Stimulated activated CD8-positive, alpha-beta memory T cell treated with anti-CD3 and anti-CD28 coated beads, Interleukin-15, amount 100 ng/mL, for 24 hours (primary cell): ENCODE measurements at regions not wholly inside any gene's neighbourhood (a gene's known extent, or its start where the extent isn't known, plus 50 kb on each side); places are given as distances from the start of the nearest gene placed in this dataset.

Experiments
- DNase-seq: peaks from one replicate; pipeline ENCODE4 v3.0.0-alpha.2; 2020; ENCODE audit warnings: low read depth

DNA sequence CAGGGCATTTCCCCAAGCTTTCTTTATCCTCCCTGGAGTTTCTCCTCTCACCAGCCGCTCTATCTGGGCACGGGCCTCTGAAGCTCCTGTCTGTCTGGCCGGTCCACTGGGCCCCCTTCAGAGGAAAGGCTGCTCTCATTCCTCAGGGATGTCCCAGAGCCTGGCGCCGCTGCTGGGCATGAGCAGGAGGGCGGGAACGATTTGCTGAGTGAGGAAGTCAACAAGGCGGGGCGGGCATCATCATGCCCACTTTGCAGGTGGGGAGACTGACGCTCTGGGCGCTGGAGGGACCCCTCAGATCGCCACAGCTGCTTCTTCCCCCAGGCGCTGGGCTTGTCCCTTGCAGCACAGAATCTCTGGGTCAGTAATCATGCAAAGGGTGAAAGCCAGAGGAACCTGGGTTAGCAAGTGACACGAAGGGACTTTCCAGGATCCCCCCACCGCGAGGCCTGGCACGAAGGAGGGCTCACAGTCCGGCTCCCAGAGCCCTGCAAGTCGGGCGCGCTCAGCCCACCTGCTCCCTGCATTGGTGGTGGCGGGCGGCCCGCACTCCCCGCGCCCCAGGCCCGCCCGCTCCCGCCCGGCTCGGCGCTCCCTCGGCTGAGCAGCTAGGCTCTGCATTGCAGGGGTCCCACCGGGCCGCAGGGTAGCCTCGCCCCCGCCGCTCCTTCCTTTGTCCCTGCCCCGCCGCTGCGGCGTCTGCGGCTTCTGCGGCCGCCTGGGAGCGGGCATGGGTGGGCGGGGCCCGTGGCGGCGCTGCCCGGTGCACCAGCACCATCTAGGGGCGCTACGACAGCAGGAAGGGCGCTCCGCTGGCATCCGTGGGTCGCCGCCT is 157.8 kb downstream of the CYRIA start:
- no peak for DNase-seq

- DNase-seq: no peak
Measured at GRCh38 chr2:16506366-16506765, 159.3 kb downstream of the CYRIA start.

GRCh38 chr2:16496426-16497388 is 168.9 kb downstream of the CYRIA start:
- no peak for DNase-seq

GRCh38 chr2:16495509-16496208 is 170.0 kb downstream of the CYRIA start:
- no peak for DNase-seq

DNA sequence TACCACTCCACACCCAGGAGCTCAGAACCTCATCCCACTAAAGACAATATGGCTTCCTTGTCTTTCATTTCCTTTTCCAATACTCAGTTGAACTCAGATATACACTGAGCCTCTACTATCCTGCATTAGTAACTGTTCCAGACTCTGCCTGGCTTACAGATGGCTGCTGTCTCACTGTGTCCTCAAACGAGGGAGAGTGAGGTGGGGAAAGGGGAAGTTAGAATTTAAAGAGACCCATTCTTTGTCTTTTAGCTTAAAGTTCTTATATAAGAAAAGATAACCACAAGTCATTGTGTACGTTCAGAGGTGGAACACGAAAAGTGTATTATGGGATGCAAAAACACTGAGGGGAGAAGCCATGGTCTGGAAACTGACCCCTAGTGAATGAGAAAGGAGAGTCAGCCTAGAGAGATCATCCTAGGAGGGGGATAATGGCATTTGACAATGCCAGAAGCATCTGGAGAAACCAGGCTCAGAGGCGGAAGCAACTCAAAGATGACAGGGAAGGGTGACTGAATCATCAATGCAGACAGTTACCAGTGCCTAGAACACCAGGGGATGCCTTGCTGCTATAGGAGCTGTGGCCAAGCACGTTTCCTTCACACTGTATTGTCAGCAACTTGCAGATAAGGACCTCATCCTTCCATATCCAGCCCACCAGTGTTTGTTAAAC is 170.7 kb downstream of the CYRIA start:
- no peak for DNase-seq

GRCh38 chr2:16493788-16494187 is 171.8 kb downstream of the CYRIA start:
- DNase-seq: no peak

DNA sequence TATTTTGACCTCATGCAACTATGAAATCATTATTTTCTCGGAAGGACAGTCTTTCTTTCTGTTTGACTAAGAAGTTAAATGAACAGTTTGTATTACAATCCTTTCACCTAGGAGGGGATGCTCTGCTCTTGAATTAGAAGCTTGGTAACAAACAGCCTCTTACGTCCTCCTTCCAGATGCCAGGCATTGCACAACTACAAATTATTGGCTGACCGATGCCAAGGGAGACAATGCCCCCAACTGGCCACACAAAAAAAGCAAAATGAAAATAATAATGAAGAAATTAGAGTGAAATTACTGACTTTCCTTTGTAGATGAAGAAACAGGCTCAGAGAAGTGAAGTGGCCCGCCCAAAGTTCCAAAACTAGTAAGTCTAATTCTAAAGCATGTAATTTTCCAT is 177.9 kb downstream of the CYRIA start:
- no peak for DNase-seq

DNA sequence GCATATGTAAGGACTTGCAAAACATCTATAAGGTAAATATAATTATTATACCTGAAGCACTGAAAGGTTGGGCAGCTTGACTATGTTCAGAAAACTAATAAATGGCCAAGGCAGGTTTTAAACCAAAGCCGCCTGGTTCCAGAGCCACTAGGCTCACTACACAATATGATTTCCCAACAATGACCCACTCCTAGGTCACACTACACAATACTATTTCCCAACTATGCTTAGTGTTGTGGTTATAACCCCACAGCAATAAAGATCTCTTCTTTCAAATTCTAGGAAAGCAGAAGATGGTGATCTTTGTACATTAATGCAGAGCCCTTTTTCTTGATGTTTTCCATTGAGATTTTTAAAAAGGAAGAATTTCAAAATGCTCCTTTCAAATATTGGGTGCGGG is 180.4 kb downstream of the CYRIA start:
- DNase-seq: no peak

- no peak for DNase-seq
Measured at GRCh38 chr2:16482460-16482859, 183.2 kb downstream of the CYRIA start.

- no peak for DNase-seq
Measured at GRCh38 chr2:16481351-16481750, 184.3 kb downstream of the CYRIA start.

GRCh38 chr2:16479721-16480120 is 185.9 kb downstream of the CYRIA start:
- no peak for DNase-seq

DNA sequence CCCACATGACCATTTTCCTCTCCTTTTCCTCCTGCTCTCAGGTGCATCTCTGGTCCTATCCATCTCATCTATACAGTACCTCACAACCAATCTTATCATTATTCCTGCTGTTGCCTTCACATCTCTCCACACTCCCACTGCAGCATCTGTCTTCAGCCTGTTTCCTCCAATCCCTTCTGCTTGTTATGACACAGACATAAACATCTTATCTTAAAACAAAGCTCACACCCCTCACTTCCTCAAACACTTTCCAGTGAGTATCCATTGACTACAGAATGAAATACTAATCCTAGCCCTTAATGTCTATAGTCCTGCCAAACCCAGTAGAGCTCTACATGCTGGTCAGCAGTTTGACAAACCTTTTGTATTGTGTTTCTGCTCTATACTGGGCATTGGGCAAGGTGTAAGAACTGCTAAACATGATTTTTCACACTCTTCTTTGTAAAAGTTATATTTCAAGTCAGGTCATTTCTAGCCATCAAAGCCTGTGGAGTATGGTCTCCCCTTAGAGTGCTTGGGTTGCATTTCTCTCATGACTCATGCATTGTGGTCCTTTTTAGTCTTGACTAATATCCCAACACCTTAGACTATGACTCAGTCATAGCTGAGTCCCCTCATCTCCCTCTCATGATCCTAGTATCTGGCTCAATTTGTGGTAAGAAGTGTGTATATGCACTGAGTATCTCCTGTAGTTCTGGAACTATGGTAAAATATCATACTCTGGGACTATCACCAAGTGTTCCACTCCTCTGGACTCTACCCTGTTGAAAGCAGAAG is 187.0 kb downstream of the CYRIA start:
- DNase-seq: no peak

- DNase-seq: no peak
Measured at GRCh38 chr2:16477648-16478047, 188.0 kb downstream of the CYRIA start.

GRCh38 chr2:16476866-16477265 is 188.8 kb downstream of the CYRIA start:
- no peak for DNase-seq

DNA sequence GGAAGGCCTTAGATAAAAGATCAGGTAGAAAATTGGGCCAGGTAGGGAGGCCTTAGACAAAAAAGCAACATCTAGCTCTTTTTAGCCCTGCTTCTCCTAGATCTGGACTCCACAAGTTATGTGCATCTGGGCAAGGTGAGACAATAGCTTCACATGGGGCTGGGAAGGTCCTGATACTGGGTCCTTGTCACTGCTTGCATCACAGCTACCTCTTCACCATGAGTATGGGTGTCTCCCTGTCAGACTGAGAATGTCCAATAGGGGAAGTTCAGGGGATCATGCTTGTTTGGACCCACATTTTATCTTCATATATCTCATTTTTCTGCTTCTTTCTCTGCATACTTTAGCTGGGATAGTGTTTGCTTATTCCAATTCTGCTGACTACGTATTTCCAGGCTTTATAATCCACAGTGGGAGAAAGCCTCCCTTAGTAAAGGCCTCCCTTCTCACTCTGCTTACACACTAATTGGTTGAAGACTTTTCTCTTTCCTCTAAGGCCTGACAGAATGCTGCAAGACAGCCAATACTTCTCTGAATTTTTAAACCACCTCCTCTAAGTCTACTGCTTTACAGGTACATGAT is 189.6 kb downstream of the CYRIA start:
- DNase-seq: no peak

DNA sequence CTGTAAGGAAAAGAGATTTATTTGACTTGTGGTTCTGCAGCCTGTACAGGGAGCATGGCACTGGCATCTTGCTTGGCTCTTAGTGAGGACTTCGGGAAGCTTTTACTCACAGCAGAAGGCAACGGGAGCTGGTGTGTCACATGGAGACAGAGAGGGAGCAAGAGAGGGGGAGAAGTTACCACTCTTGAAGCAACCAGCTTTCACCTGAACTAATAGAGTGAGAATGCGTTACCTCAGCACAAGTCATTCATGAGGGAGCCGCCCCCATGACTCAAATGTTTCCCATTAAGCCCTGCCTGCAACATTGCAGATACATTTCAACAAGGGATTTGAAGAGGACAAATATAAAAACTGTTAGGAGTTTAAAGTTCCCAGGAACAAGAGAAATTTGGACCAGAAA is 190.0 kb downstream of the CYRIA start:
- DNase-seq: no peak

GRCh38 chr2:16473575-16473974 is 192.1 kb downstream of the CYRIA start:
- DNase-seq: no peak

DNA sequence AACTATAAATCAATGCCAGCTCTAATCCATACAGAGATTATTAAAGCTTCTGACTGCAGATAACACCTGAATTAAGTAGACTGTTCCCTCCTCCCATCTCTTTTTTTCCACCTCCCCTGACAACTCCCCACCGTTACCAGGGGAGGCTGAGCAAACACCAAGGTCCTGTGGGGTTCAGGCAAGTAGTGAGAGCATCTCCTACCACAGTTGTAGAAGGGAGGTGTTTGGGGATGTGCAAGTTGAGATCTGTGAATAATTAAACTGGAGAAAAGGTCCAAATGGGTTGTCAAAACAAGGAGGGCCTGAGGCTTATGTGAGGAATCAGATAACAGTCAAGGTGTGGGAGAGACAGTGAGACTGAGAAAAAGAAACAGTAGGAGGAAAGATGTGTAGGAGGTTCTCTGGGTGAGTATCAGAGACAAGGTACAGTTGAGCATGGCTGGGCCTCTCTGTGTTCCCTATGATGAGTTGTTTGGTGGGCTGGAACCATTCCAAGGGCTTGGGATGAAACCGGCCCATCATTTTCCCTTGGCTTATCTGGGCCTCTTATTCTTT is 194.6 kb downstream of the CYRIA start:
- DNase-seq: no peak

GRCh38 chr2:16466821-16467151 is 198.8 kb downstream of the CYRIA start:
- DNase-seq: no peak

DNA sequence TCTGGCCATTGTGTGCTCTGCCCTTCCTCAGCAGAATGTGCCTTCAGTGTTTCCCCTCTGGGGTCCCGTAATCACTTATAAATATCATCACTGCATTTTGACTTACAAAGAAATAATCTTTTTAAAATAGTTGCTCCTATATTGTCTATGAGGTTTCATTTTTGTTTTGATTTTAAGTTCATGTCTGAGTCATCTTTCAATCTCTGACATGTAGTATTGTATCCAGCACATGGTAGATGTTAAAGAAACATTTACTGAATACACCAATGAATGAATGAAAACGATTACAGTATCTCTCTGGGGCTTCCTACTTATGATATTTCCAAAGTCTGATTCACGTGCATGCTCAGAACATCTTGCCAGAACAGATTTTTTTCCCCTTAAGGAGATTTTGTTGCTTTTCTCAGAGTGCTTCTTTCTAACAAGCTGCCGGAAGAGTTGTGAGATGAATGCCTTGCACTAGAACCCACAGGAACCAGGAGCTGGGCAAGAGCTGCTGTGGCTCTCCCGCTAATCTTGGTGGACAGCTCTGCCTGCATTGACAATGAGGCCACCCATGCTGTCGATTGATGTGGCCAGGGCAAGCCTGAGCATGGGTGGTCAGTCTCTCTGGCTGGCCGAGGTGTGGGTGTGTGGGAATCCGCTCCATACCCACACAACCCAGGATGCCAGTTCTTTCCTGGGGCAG is 199.4 kb downstream of the CYRIA start:
- DNase-seq: no peak
